ENCODE measurements at regions not wholly inside any gene's neighbourhood (a gene's known extent, or its start where the extent isn't known, plus 50 kb on each side); places are given as distances from the start of the nearest gene placed in this dataset.

DNA sequence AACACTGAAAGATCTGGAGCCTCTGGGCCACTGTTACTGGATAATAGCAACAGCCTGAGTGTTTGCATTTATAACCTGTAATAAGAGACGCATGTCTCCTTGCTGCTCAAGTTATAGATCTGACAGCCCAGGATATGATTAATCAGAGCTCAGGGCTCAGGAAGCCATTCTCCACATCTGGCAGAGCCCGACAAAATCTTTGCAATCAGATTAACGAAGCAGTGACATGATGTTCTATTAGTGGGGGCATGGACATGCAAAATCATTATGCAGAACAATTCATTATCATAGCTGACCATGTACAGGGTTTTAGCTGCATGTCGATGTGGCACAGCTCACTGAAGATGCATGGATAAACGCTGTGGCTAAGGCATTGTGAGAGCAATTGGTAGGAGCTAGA lies 730.3 kb downstream of the ZNF385D start:
- no peak for ATAC-seq (ENCODE audit: low read depth)
- H3K79me1 ChIP-seq (ENCODE audit: low read depth in 1 of 2, low read length in 2 of 2): no peaks in the 10 kb centered on the region
- dilution Hi-C loops (cut with HindIII; ENCODE audit: low sequenced_read_pairs, unreplicated experiment) (no loop called here), intact Hi-C loops (cut with micrococcal nuclease) (no loop called here), in situ Hi-C loops (cut with MboI; ENCODE audit: low sequenced_read_pairs) (no loop called here)
- H2BK15ac ChIP-seq (ENCODE audit: low read depth, low read length): no peak overlapping the region
- no peaks in the 10 kb centered on the region for H4K20me1 ChIP-seq (ENCODE audit: insufficient read depth, low read length)
- H3K9me1 ChIP-seq (ENCODE audit: insufficient read depth, low read length): no peaks in the 10 kb centered on the region
- CTCF ChIA-PET: no interaction called here
- H3K27me3 ChIP-seq (ENCODE audit: control insufficient read depth, insufficient read depth, low read length): no peaks in the 10 kb centered on the region
- no peak for TF ChIP-seq RCOR1 (IDR thresholded peaks at IDR 0.05; ENCODE audit: insufficient replicate concordance, low read length)
- TF ChIP-seq, protein P1, sequence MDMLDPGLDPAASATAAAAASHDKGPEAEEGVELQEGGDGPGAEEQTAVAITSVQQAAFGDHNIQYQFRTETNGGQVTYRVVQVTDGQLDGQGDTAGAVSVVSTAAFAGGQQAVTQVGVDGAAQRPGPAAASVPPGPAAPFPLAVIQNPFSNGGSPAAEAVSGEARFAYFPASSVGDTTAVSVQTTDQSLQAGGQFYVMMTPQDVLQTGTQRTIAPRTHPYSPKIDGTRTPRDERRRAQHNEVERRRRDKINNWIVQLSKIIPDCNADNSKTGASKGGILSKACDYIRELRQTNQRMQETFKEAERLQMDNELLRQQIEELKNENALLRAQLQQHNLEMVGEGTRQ (IDR thresholded peaks at IDR 0.05; ENCODE audit: low read depth, low read length): no peak
- TF ChIP-seq SMC3 (IDR thresholded peaks at IDR 0.05; ENCODE audit: low read depth, low read length): no peak
- no peak for TF ChIP-seq MAFK (IDR thresholded peaks at IDR 0.05; ENCODE audit: low read depth, low read length)
- TF ChIP-seq, protein P2, sequence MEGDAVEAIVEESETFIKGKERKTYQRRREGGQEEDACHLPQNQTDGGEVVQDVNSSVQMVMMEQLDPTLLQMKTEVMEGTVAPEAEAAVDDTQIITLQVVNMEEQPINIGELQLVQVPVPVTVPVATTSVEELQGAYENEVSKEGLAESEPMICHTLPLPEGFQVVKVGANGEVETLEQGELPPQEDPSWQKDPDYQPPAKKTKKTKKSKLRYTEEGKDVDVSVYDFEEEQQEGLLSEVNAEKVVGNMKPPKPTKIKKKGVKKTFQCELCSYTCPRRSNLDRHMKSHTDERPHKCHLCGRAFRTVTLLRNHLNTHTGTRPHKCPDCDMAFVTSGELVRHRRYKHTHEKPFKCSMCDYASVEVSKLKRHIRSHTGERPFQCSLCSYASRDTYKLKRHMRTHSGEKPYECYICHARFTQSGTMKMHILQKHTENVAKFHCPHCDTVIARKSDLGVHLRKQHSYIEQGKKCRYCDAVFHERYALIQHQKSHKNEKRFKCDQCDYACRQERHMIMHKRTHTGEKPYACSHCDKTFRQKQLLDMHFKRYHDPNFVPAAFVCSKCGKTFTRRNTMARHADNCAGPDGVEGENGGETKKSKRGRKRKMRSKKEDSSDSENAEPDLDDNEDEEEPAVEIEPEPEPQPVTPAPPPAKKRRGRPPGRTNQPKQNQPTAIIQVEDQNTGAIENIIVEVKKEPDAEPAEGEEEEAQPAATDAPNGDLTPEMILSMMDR (conservative IDR thresholded peaks at IDR 0.05; ENCODE audit: low read depth, low read length): no peak
- TF ChIP-seq, protein P3, sequence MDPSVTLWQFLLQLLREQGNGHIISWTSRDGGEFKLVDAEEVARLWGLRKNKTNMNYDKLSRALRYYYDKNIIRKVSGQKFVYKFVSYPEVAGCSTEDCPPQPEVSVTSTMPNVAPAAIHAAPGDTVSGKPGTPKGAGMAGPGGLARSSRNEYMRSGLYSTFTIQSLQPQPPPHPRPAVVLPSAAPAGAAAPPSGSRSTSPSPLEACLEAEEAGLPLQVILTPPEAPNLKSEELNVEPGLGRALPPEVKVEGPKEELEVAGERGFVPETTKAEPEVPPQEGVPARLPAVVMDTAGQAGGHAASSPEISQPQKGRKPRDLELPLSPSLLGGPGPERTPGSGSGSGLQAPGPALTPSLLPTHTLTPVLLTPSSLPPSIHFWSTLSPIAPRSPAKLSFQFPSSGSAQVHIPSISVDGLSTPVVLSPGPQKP (IDR thresholded peaks at IDR 0.05; ENCODE audit: borderline replicate concordance, low read depth, low read length): no peak
- TF ChIP-seq CEBPB (IDR thresholded peaks at IDR 0.05; ENCODE audit: low read depth, low read length): no peak
- TF ChIP-seq MXI1 (IDR thresholded peaks at IDR 0.05; ENCODE audit: borderline replicate concordance, low read depth, low read length): no peak
- no peak for TF ChIP-seq NFE2L2 (IDR thresholded peaks at IDR 0.05; ENCODE audit: low read depth, low read length)
- TF ChIP-seq RAD21 (IDR thresholded peaks at IDR 0.05; ENCODE audit: low read length): no peak
- no peak for TF ChIP-seq BHLHE40 (IDR thresholded peaks at IDR 0.05; ENCODE audit: low read depth, low read length)
- no peak for TF ChIP-seq MAZ (IDR thresholded peaks at IDR 0.05; ENCODE audit: borderline replicate concordance, low read depth, low read length)
- no peak for TF ChIP-seq RFX5 (IDR thresholded peaks at IDR 0.05; ENCODE audit: low read depth, low read length)
- no peak for TF ChIP-seq POLR2A (IDR thresholded peaks at IDR 0.05; ENCODE audit: low read depth, low read length)
- TF ChIP-seq CHD1 (IDR thresholded peaks at IDR 0.05; ENCODE audit: low read depth, low read length): no peak
- TF ChIP-seq FOS (IDR thresholded peaks at IDR 0.05; ENCODE audit: low read depth, low read length): no peak
- H2AK5ac ChIP-seq (ENCODE audit: low read depth, low read length): no peak overlapping the region
- H3K56ac ChIP-seq (ENCODE audit: extremely low read depth, insufficient read depth, low read length): no peak overlapping the region
- H3K36me3 ChIP-seq (ENCODE audit: control insufficient read depth, insufficient read depth, low read length): no peaks in the 10 kb centered on the region
- H3K27ac ChIP-seq (ENCODE audit: insufficient read depth, low read length): no peak overlapping the region
- H4K91ac ChIP-seq (ENCODE audit: insufficient read depth, low read depth, low read length): no peak overlapping the region
- H3K9me3 ChIP-seq (ENCODE audit: control insufficient read depth, insufficient read depth, low read length): peaks cover 5% of the 10 kb centered on the region
- H3K23ac ChIP-seq (ENCODE audit: low read depth, low read length): no peak overlapping the region
- no peak overlapping the region for H2AFZ ChIP-seq (replicated peaks; ENCODE audit: low read length, poor library complexity)
- H2BK5ac ChIP-seq (ENCODE audit: low read depth, low read length, poor library complexity, severe bottlenecking): no peak overlapping the region
- no peak overlapping the region for H3K14ac ChIP-seq (replicated peaks; ENCODE audit: low read depth, low read length)
- no peaks in the 10 kb centered on the region for H3K4me1 ChIP-seq (ENCODE audit: control insufficient read depth, insufficient read depth, low read length)
- H3K9ac ChIP-seq (ENCODE audit: low read depth, low read length): no peak overlapping the region
- no peak overlapping the region for H4K8ac ChIP-seq (ENCODE audit: low read depth in 2 of 2, low read length in 2 of 2)
- H4K5ac ChIP-seq (ENCODE audit: low read depth, low read length): no peak overlapping the region
- H3K4me2 ChIP-seq (ENCODE audit: low read depth, low read length): no peak overlapping the region
- H3K4me3 ChIP-seq (ENCODE audit: insufficient read depth, low read depth, low read length): no peak overlapping the region
- no peak overlapping the region for H2BK20ac ChIP-seq (ENCODE audit: low read depth, low read length)
- no peak for DNase-seq
- no peak overlapping the region for H3K4ac ChIP-seq (ENCODE audit: low read depth, low read length)
- BruUV-seq (replicated peaks): no TSS peak
- WGBS, 2 experiments (ENCODE audit: extremely low coverage in 2 of 2, insufficient read length in 1 of 2): 54% methylated on average over 3 of the region's 5 CpGs; no CpG with 5 or more reads in 1 of the 2 experiments
- H2AK9ac ChIP-seq (replicated peaks; ENCODE audit: low read depth, low read length, poor library complexity): no peak overlapping the region
- H3K18ac ChIP-seq (ENCODE audit: low read depth, low read length): no peak overlapping the region
- H2BK120ac ChIP-seq (ENCODE audit: low read depth, low read length): no peak overlapping the region
- POLR2A ChIA-PET (ENCODE audit: unreplicated experiment): no interaction called here
